ENCODE measurements at regions not wholly inside any gene's neighbourhood (a gene's known extent, or its start where the extent isn't known, plus 50 kb on each side); places are given as distances from the start of the nearest gene placed in this dataset.

- no peaks in the 10 kb centered on the region for H3K27me3 ChIP-seq
- no peaks in the 10 kb centered on the region for H3K36me3 ChIP-seq
- no peak for DNase-seq
- no peak overlapping the region for H3K4me3 ChIP-seq
- no peaks in the 10 kb centered on the region for H3K4me1 ChIP-seq
- H3K9me3 ChIP-seq: no peaks in the 10 kb centered on the region
- 57 to 65% (median 61%) methylated on average over 9 of the region's 9 CpGs for WGBS, 5 donors
- no peak overlapping the region for H3K27ac ChIP-seq
- TF ChIP-seq POLR2AphosphoS5 (IDR thresholded peaks at IDR 0.05) (no peak), EP300 (IDR thresholded peaks at IDR 0.05) (no peak), CTCF (IDR thresholded peaks at IDR 0.05) (no peak), POLR2A (IDR thresholded peaks at IDR 0.05) (no peak)
- intact Hi-C loops (cut with DNase I; ENCODE audit: low total_unique reads): no loop called here
These were observed 133.2 kb upstream of the GULP1 start for GRCh38 chr2:188158337-188159100.

GRCh38 chr2:188159484-188159883 is 132.2 kb upstream of the GULP1 start:
- Histone ChIP-seq H3K36me3 (no peaks in the 10 kb centered on the region), H3K9me3 (no peaks in the 10 kb centered on the region), H3K4me3 (no peak overlapping the region), H3K27me3 (no peaks in the 10 kb centered on the region), H3K27ac (no peak overlapping the region), H3K4me1 (no peaks in the 10 kb centered on the region)
- intact Hi-C loops (cut with DNase I; ENCODE audit: low total_unique reads): no loop called here
- TF ChIP-seq EP300 (IDR thresholded peaks at IDR 0.05) (no peak), POLR2A (IDR thresholded peaks at IDR 0.05) (no peak), CTCF (IDR thresholded peaks at IDR 0.05) (no peak), POLR2AphosphoS5 (IDR thresholded peaks at IDR 0.05) (no peak)
- 87 to 93% (median 88%) methylated on average over 2 of the region's 2 CpGs for WGBS, 5 donors
- no peak for DNase-seq

GRCh38 chr2:188170356-188170755 is 121.3 kb upstream of the GULP1 start:
- no peak overlapping the region for H3K4me3 ChIP-seq
- no peaks in the 10 kb centered on the region for H3K27me3 ChIP-seq
- no peak overlapping the region for H3K27ac ChIP-seq
- no peaks in the 10 kb centered on the region for H3K36me3 ChIP-seq
- H3K9me3 ChIP-seq: peaks cover 0 to 7% (median 0%) of the 10 kb centered on the region in 4 donors
- H3K4me1 ChIP-seq: no peaks in the 10 kb centered on the region
- TF ChIP-seq EP300 (IDR thresholded peaks at IDR 0.05) (no peak), POLR2AphosphoS5 (IDR thresholded peaks at IDR 0.05) (no peak), POLR2A (IDR thresholded peaks at IDR 0.05) (no peak), CTCF (IDR thresholded peaks at IDR 0.05) (no peak)
- no peak for DNase-seq
- intact Hi-C loops (cut with DNase I; ENCODE audit: low total_unique reads): no loop called here
- 79 to 85% (median 82%) methylated on average over 4 of the region's 4 CpGs for WGBS, 5 donors

- no peaks in the 10 kb centered on the region for H3K36me3 ChIP-seq
- DNase-seq: no peak
- no peak overlapping the region for H3K27ac ChIP-seq
- no peaks in the 10 kb centered on the region for H3K9me3 ChIP-seq
- TF ChIP-seq EP300 (IDR thresholded peaks at IDR 0.05) (no peak), POLR2A (IDR thresholded peaks at IDR 0.05) (no peak), CTCF (IDR thresholded peaks at IDR 0.05) (no peak), POLR2AphosphoS5 (IDR thresholded peaks at IDR 0.05) (no peak)
- H3K4me3 ChIP-seq: no peak overlapping the region
- intact Hi-C loops (cut with DNase I; ENCODE audit: low total_unique reads): no loop called here
- no peaks in the 10 kb centered on the region for H3K4me1 ChIP-seq
- H3K27me3 ChIP-seq: no peaks in the 10 kb centered on the region
These were observed 115.1 kb upstream of the GULP1 start for GRCh38 chr2:188176620-188177019.

Measured in stomach (tissue), 8 donors.